PC-9 (cell line): ENCODE measurements at regions not wholly inside any gene's neighbourhood (a gene's known extent, or its start where the extent isn't known, plus 50 kb on each side); places are given as distances from the start of the nearest gene placed in this dataset.

Source experiments
- BruUV-seq: library from RNA; stranded (reverse); fragments of 400-500 nt; replicated peaks from 2 replicates; lab custom pipeline; 2021; lab: Mats Ljungman, UMichigan
- CTCF ChIA-PET: fragments of 300-600 bp; sonication (Branson Sonifier 250); formaldehyde crosslinking; loops from one replicate; lab custom pipeline; 2022; ENCODE audit warnings: antibody characterized with exemption; lab: Charles Lee
- POLR2A ChIA-PET: fragments of 300-600 bp; sonication (Branson Sonifier 250); formaldehyde crosslinking; loops from one replicate; lab custom pipeline; 2022; ENCODE audit warnings: antibody characterized with exemption; ENCODE audit not compliant: unreplicated experiment; lab: Charles Lee
- DNase-seq, 2 experiments: peaks; one replicate each; pipeline versions ENCODE4 v3.0.0 to v3.0.0-alpha.2; 2015 to 2022; ENCODE audit warnings: mixed read lengths in 1 of 2
- H2AFZ ChIP-seq: fragments of 200-600 bp; sonication (generic); 2 replicates; pipeline ENCODE4 v1.8.1; 2017; ENCODE audit warnings: antibody characterized with exemption
- H3F3A ChIP-seq: fragments of 200-600 bp; sonication (generic); 2 replicates; pipeline ENCODE4 v1.8.1; 2017; ENCODE audit warnings: antibody characterized with exemption, mild to moderate bottlenecking, low read depth; ENCODE audit not compliant: insufficient read depth
- H3K27ac ChIP-seq: fragments of 200-600 bp; sonication (generic); 2 replicates; pipeline ENCODE4 v1.6.1; 2016; ENCODE audit warnings: mixed run types
- H3K27me3 ChIP-seq: fragments of 200-600 bp; sonication (generic); 2 replicates; pipeline ENCODE4 v1.6.1; 2016; ENCODE audit warnings: low read depth, mixed run types; ENCODE audit not compliant: insufficient read depth
- H3K36me3 ChIP-seq: fragments of 200-600 bp; sonication (generic); 2 replicates; pipeline ENCODE4 v1.6.1; 2016; ENCODE audit warnings: low read depth, mixed run types
- H3K4me1 ChIP-seq: fragments of 200-600 bp; sonication (generic); replicated peaks from 2 replicates; pipeline ENCODE4 v1.6.1; 2016; ENCODE audit warnings: mixed run types; ENCODE audit not compliant: insufficient read depth
- H3K4me2 ChIP-seq: fragments of 200-600 bp; sonication (generic); 2 replicates; pipeline ENCODE4 v1.6.1; 2017; ENCODE audit warnings: mixed run types
- H3K4me3 ChIP-seq: fragments of 200-600 bp; sonication (generic); 2 replicates; pipeline ENCODE4 v1.6.1; 2016; ENCODE audit warnings: mixed run types
- H3K79me2 ChIP-seq: fragments of 200-600 bp; sonication (generic); 2 replicates; pipeline ENCODE4 v1.6.1; 2017; ENCODE audit warnings: low read depth, mixed run types
- H3K9me2 ChIP-seq: fragments of 200-600 bp; sonication (generic); 2 replicates; pipeline ENCODE4 v1.8.1; 2017; ENCODE audit warnings: mild to moderate bottlenecking; ENCODE audit not compliant: insufficient read depth
- H3K9me3 ChIP-seq: fragments of 200-600 bp; sonication (generic); 2 replicates; pipeline ENCODE4 v1.8.1; 2016; ENCODE audit warnings: low read depth; ENCODE audit not compliant: insufficient read depth
- H4K20me1 ChIP-seq: fragments of 200-600 bp; sonication (generic); 2 replicates; pipeline ENCODE4 v1.8.1; 2017; ENCODE audit not compliant: insufficient read depth
- CTCF ChIP-seq: fragments of 200-600 bp; sonication (generic); conservative IDR thresholded peaks from 2 replicates; pipeline ENCODE4 v1.6.1; 2017; ENCODE audit warnings: mixed run types, antibody characterized with exemption, mild to moderate bottlenecking, moderate library complexity
- EZH2 ChIP-seq: fragments of 200-600 bp; sonication (generic); IDR thresholded peaks from 2 replicates; pipeline ENCODE4 v1.8.0; 2017; ENCODE audit warnings: antibody characterized with exemption, low read depth
- intact Hi-C: fragments of 100-400 bp; cut with micrococcal nuclease; formaldehyde crosslinking; loops from one replicate; pipeline ENCODE4 v1.10.0; 2022; ENCODE audit not compliant: unreplicated experiment

DNA sequence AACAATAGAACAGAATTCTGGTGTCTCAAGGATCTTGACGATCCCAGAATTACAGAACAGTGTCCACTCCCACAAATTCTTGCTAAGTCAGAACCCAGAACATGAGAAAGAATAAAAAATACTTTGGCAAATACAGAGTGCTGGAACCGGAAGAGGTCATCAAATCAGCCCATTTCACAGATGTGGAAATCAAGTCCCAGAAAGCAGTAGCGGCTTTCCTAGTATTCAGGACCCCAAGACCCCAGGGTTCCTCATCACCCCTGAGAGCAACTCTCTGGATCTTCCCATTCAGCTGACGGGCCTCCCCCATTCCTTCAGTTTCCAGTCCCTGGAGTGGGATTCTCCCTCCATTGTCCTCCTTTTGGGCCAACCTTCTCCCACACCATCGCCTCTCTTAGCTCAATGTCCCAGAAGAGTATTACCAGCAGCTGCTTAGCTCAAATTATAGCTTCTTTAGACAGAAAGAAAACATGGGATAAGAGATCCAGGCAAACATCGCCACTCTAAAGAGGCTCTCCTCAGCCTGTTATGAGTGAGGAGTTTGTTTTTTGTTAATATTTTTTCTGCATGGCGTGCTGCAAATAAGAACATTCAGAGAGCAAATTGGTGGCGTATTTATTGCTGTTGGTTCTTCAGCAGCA lies 268.3 kb downstream of the MN1 start:
- H3K4me3 ChIP-seq, result no peak overlapping the region
- no peaks in the 10 kb centered on the region for H3K79me2 ChIP-seq
- CTCF ChIA-PET, result no interaction called here
- BruUV-seq, result no TSS peak
- no peak overlapping the region for H2AFZ ChIP-seq
- no peaks in the 10 kb centered on the region for H3K9me3 ChIP-seq
- no peaks in the 10 kb centered on the region for H3K36me3 ChIP-seq
- no peaks in the 10 kb centered on the region; the same call in 1 of the 2 replicates for H3F3A ChIP-seq
- no peaks in the 10 kb centered on the region for H3K9me2 ChIP-seq
- 0 out of 2 replicates have a peak, but pooled peaks cover 8% of the 10 kb centered on the region for H3K4me1 ChIP-seq
- intact Hi-C loops, result no loop called here
- no peak for DNase-seq
- H3K27ac ChIP-seq, result no peak overlapping the region
- H3K27me3 ChIP-seq, result no peaks in the 10 kb centered on the region
- TF ChIP-seq EZH2 (no peak), CTCF (no peak)
- POLR2A ChIA-PET, result no interaction called here
- H3K4me2 ChIP-seq, result no peak overlapping the region
- no peaks in the 10 kb centered on the region for H4K20me1 ChIP-seq

- no peak overlapping the region for H3K4me3 ChIP-seq
- no peak overlapping the region for H3K4me2 ChIP-seq
- no TSS peak for BruUV-seq
- no peaks in the 10 kb centered on the region for H4K20me1 ChIP-seq
- H3K9me3 ChIP-seq, result no peaks in the 10 kb centered on the region
- no peaks in the 10 kb centered on the region; the same call in 1 of the 2 replicates for H3F3A ChIP-seq
- H3K27me3 ChIP-seq, result no peaks in the 10 kb centered on the region
- ChIA-PET CTCF (no interaction called here), POLR2A (no interaction called here)
- intact Hi-C loops, result no loop called here
- no peak for TF ChIP-seq EZH2
- TF ChIP-seq CTCF, result no peak
- no peaks in the 10 kb centered on the region for H3K36me3 ChIP-seq
- H3K27ac ChIP-seq, result no peak overlapping the region
- H3K79me2 ChIP-seq, result no peaks in the 10 kb centered on the region
- no peak for DNase-seq
- H2AFZ ChIP-seq, result no peak overlapping the region
- no peaks in the 10 kb centered on the region for H3K9me2 ChIP-seq
- H3K4me1 ChIP-seq, result 0 out of 2 replicates have a peak, but pooled peaks cover 8% of the 10 kb centered on the region
Observed at GRCh38 chr22:27534720-27535125, 266.8 kb downstream of the MN1 start.

DNA sequence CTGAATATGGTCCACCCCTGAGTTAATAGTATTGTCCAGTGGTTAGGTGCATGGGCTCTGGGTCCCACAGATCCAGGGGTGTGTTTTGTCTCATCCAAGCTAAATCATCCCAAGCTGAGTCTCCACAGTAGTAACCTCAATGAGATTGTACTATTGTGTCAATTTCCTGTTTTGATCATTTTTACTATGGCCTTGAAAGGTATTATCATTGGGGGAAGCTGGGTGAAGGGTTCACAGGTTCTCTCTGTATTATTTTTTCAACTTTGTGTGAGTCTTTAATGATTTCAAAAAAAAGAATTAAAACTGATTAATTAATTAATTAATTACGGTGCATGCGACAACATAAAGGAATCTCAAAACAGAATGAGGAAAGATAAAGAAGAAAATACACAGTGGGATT lies 266.1 kb downstream of the MN1 start:
- Histone ChIP-seq H3F3A (no peaks in the 10 kb centered on the region; the same call in 1 of the 2 replicates), H3K27ac (no peak overlapping the region), H3K27me3 (no peaks in the 10 kb centered on the region), H2AFZ (no peak overlapping the region), H3K36me3 (no peaks in the 10 kb centered on the region), H3K9me2 (no peaks in the 10 kb centered on the region), H4K20me1 (no peaks in the 10 kb centered on the region), H3K9me3 (no peaks in the 10 kb centered on the region), H3K4me1 (0 out of 2 replicates have a peak, but pooled peaks cover 8% of the 10 kb centered on the region), H3K4me3 (no peak overlapping the region), H3K79me2 (no peaks in the 10 kb centered on the region), H3K4me2 (no peak overlapping the region)
- no peak for DNase-seq
- no TSS peak for BruUV-seq
- ChIA-PET CTCF (no interaction called here), POLR2A (no interaction called here)
- no peak for TF ChIP-seq EZH2
- TF ChIP-seq CTCF, result no peak
- intact Hi-C loops, result no loop called here
